HUES64 (cell line): ENCODE measurements at regions not wholly inside any gene's neighbourhood (a gene's known extent, or its start where the extent isn't known, plus 50 kb on each side); places are given as distances from the start of the nearest gene placed in this dataset.
"Not testable (repeated sequence)": the region's sequence is repeated elsewhere in the genome, so short reads cannot be mapped to it uniquely, and the experiment has no call there.

Experiments used
- H3K27ac ChIP-seq: 2 replicates; pipeline ENCODE4 v1.7.0; 2013; ENCODE audit warnings: low read depth, low read length, inconsistent platforms
- H3K27me3 ChIP-seq: 2 replicates; pipeline ENCODE4 v1.6.1; 2013; ENCODE audit warnings: mild to moderate bottlenecking, low read length; ENCODE audit not compliant: insufficient read depth
- H3K36me3 ChIP-seq: 2 replicates; pipeline ENCODE4 v1.6.1; 2013; ENCODE audit warnings: mild to moderate bottlenecking, low read length; ENCODE audit not compliant: insufficient read depth
- H3K4me1 ChIP-seq: 2 replicates; pipeline ENCODE4 v1.6.1; 2013; ENCODE audit warnings: mild to moderate bottlenecking, low read length, moderate library complexity; ENCODE audit not compliant: insufficient read depth
- H3K4me3 ChIP-seq: 2 replicates; pipeline ENCODE4 v1.5.1; 2013; ENCODE audit warnings: mild to moderate bottlenecking, low read length, moderate library complexity
- H3K9ac ChIP-seq: 2 replicates; pipeline ENCODE4 v1.6.1; 2013; ENCODE audit warnings: mild to moderate bottlenecking, low read depth, low read length
- H3K9me3 ChIP-seq: 2 replicates; pipeline ENCODE4 v1.6.1; 2013; ENCODE audit warnings: low read depth, low read length; ENCODE audit not compliant: insufficient read depth
- WGBS: fragments of 150-250, 120-280 bp; methylation state at CpG from one replicate; pipeline ENCODE4 v1.1.7; 2013; ENCODE audit warnings: missing lambda C conversion rate; 5-methylcytosine and 5-hydroxymethylcytosine counted together

- Histone ChIP-seq H3K27me3 (no peaks in the 10 kb centered on the region), H3K4me1 (no peaks in the 10 kb centered on the region), H3K27ac (no peak overlapping the region), H3K9ac (no peak overlapping the region), H3K4me3 (no peak overlapping the region), H3K9me3 (no peaks in the 10 kb centered on the region), H3K36me3 (no peaks in the 10 kb centered on the region)
- no CpG with 5 or more reads among the region's 1 CpG for WGBS
Measured at GRCh38 chr1:70490153-70490552, 79.1 kb downstream of the CTH start.

GRCh38 chr1:70495370-70495769, 84.3 kb downstream of the CTH start:
- WGBS: 95% methylated on average over 2 of the region's 2 CpGs
- Histone ChIP-seq H3K4me1 (no peaks in the 10 kb centered on the region), H3K27me3 (no peaks in the 10 kb centered on the region), H3K27ac (no peak overlapping the region), H3K4me3 (no peak overlapping the region), H3K36me3 (no peaks in the 10 kb centered on the region), H3K9me3 (no peaks in the 10 kb centered on the region), H3K9ac (no peak overlapping the region)

GRCh38 chr1:70496181-70496580, 85.1 kb downstream of the CTH start:
- Histone ChIP-seq H3K4me1 (no peaks in the 10 kb centered on the region), H3K27me3 (no peaks in the 10 kb centered on the region), H3K9me3 (no peaks in the 10 kb centered on the region), H3K27ac (no peak overlapping the region), H3K4me3 (no peak overlapping the region), H3K9ac (no peak overlapping the region), H3K36me3 (no peaks in the 10 kb centered on the region)
- 81% methylated on average over 1 of the region's 2 CpGs for WGBS

GRCh38 chr1:70497152-70497551, 86.1 kb downstream of the CTH start:
- Histone ChIP-seq H3K27me3 (no peaks in the 10 kb centered on the region), H3K4me1 (no peaks in the 10 kb centered on the region), H3K9me3 (no peaks in the 10 kb centered on the region), H3K27ac (no peak overlapping the region), H3K9ac (no peak overlapping the region), H3K4me3 (no peak overlapping the region), H3K36me3 (no peaks in the 10 kb centered on the region)
- WGBS: 82% methylated on average over 3 of the region's 3 CpGs

DNA sequence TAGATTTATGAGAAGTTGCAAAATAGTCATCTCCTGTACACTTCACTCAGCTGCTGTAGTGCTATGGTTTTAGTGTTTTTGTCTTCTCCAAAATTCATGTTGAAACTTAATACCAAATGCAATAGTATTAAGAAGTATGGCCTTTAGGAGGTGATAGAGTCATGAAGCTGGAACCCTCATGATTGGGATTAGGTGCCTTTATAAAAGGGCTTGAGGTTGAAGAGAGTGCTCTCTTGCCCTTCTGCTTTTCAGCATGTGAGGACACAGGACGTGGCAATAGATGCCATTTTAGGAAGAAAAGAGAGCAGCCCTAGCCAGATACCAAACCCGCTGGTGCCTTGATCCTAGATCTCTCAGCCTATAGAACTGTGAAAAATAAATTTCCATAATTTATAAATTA, 87.6 kb downstream of the CTH start:
- Histone ChIP-seq H3K9ac (no peak overlapping the region), H3K27ac (no peak overlapping the region), H3K9me3 (no peaks in the 10 kb centered on the region), H3K36me3 (no peaks in the 10 kb centered on the region), H3K4me3 (no peak overlapping the region), H3K27me3 (no peaks in the 10 kb centered on the region), H3K4me1 (no peaks in the 10 kb centered on the region)
- WGBS: 44% methylated on average over 2 of the region's 2 CpGs

DNA sequence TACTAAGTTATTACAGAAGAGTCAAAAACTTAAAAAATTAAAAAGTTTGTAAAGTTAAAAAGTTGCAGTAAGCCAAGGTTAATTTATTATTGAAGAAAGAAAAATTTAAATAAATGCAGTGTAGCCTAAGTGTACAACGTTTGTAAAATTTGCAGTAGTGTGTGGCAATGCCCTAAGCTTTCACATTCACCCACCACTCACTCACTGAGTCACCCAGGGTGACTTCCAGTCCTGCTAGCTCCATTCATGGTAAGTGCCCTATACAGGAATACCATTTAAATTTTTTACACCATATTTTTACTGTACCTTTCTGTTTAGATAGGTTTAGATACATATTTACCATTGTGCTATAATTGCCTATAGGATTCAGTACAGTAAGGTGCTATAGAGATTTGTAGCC, 88.6 kb downstream of the CTH start:
- H3K4me1 ChIP-seq: no peaks in the 10 kb centered on the region
- H3K9me3 ChIP-seq: no peaks in the 10 kb centered on the region
- H3K9ac ChIP-seq: no peak overlapping the region
- no peaks in the 10 kb centered on the region for H3K36me3 ChIP-seq
- H3K27ac ChIP-seq: no peak overlapping the region
- no peak overlapping the region for H3K4me3 ChIP-seq
- WGBS: 60% methylated on average over 1 of the region's 1 CpG
- no peaks in the 10 kb centered on the region for H3K27me3 ChIP-seq

DNA sequence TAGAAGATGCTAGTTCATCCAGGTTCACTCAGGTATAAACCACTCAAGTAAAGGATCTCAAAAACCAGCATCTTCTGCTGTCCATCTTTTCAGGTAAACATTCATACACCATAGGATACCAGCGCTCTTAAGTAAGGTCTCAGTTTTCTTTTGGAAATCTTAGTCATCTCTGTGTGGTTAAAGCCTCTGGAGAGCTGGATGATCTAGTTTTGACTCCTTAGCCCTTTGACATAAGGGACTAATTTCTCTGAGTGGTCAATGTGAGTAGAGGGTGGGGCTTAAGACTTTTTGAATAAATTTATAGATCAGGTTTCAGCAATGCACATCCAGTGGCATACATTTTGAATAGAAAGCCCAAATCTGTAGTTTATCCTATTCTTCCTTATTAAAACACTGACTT, 92.3 kb downstream of the CTH start:
- Histone ChIP-seq H3K27ac (no peak overlapping the region), H3K9me3 (no peaks in the 10 kb centered on the region), H3K36me3 (no peaks in the 10 kb centered on the region), H3K27me3 (no peaks in the 10 kb centered on the region), H3K9ac (no peak overlapping the region), H3K4me1 (no peaks in the 10 kb centered on the region), H3K4me3 (no peak overlapping the region)
- WGBS: 100% methylated on average over 1 of the region's 1 CpG

GRCh38 chr1:70504176-70504820, 93.2 kb downstream of the CTH start:
- 90% methylated on average over 6 of the region's 7 CpGs for WGBS
- Histone ChIP-seq H3K9ac (no peak overlapping the region), H3K36me3 (no peaks in the 10 kb centered on the region), H3K27ac (no peak overlapping the region), H3K4me1 (no peaks in the 10 kb centered on the region), H3K9me3 (no peaks in the 10 kb centered on the region), H3K27me3 (no peaks in the 10 kb centered on the region), H3K4me3 (no peak overlapping the region)

DNA sequence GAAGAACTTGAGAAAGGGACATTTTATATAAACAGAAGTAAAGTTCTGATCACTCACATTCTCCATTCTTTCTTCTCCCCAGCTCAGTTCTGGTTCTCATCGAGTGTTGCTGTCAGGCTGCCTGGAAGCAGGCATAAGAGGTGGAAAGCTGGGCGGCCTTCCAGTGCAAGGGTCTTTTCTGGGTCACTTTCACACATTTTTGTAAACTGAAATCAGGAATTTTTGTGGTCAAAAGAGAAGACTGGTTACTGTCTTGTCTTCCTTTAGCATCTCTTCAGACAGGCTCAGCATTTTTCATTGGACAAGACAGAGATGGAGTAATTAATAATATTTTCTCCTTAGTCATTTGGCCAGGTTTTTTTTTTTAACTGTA, 93.7 kb downstream of the CTH start:
- no peaks in the 10 kb centered on the region for H3K4me1 ChIP-seq
- WGBS: 82% methylated on average over 2 of the region's 2 CpGs
- H3K9me3 ChIP-seq: no peaks in the 10 kb centered on the region
- H3K4me3 ChIP-seq: no peak overlapping the region
- H3K27ac ChIP-seq: no peak overlapping the region
- H3K36me3 ChIP-seq: no peaks in the 10 kb centered on the region
- H3K9ac ChIP-seq: no peak overlapping the region
- H3K27me3 ChIP-seq: no peaks in the 10 kb centered on the region

GRCh38 chr1:70507991-70508390, 96.9 kb downstream of the CTH start:
- not testable (repeated sequence) for H3K9me3 ChIP-seq, H3K36me3 ChIP-seq, H3K4me1 ChIP-seq, H3K27me3 ChIP-seq, H3K9ac ChIP-seq, H3K4me3 ChIP-seq, H3K27ac ChIP-seq
- WGBS: 90% methylated on average over 3 of the region's 3 CpGs

DNA sequence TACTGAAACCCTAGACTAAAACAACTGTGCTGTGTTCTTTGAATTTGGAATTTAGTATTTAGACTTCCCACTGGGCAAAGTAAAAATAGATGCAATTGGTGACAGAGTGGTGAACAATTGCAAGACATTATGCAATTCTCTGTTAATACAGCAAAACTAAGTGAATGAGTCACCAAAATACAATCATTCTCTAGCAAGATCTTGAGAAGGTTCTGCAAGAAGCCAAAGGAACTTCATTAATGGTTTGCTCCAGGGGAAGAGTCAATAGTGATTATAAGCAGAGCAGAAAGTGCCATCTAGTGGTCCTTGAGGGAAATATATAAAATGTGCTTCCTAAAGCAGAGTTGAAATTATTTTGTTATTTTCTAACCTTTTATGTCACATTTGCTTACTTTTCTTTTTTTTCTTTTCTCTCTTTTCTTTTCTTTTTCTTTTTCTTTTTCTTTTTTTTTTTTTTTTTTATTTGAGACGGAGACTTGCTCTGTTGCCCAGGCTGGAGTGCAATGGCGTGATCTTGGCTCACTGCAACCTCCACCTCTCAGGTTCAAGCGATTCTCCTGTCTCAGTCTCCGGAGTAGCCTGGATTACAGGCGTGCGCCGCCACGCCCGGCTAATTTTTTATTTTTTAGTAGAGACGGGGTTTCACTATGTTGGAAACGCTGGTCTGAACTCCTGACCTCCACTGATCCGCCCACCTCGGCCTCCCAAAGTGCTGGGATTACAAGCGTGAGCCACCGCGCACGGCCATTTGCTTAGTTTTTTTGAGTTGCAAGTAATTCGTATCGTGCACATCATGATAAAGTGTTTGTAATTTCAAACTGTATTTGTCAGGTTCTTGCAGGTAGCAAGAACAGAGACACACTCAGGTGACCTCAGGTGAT, 99.2 kb downstream of the CTH start:
- no peak overlapping the region for H3K9ac ChIP-seq
- no peaks in the 10 kb centered on the region for H3K36me3 ChIP-seq
- 89% methylated on average over 19 of the region's 19 CpGs for WGBS
- H3K27ac ChIP-seq: no peak overlapping the region
- no peaks in the 10 kb centered on the region for H3K9me3 ChIP-seq
- H3K4me3 ChIP-seq: no peak overlapping the region
- H3K27me3 ChIP-seq: no peaks in the 10 kb centered on the region
- H3K4me1 ChIP-seq: no peaks in the 10 kb centered on the region
